H1 (cell line): ENCODE measurements at regions not wholly inside any gene's neighbourhood (a gene's known extent, or its start where the extent isn't known, plus 50 kb on each side); places are given as distances from the start of the nearest gene placed in this dataset.

Source experiments
- CBX5 ChIP-seq: fragments of 300-800, 300-1000 bp; sonication (generic); IDR thresholded peaks from 2 replicates; pipeline ENCODE4 v1.7.1; 2016; ENCODE audit warnings: antibody characterized with exemption, low read length, low read depth
- CHD7 ChIP-seq: fragments of 300-600 bp; sonication (generic); IDR thresholded peaks from 2 replicates; pipeline ENCODE4 v1.7.1; 2012; ENCODE audit warnings: low read length, moderate library complexity, mild to moderate bottlenecking, inconsistent platforms; ENCODE audit not compliant: insufficient replicate concordance
- EP300 ChIP-seq, 2 experiments: IDR thresholded peaks; 1 replicate in 1 of 2; 2 replicates in 1 of 2; pipeline ENCODE4 v1.6.1; 2011 to 2012; ENCODE audit warnings: low read depth in 2 of 2, low read length in 2 of 2, mild to moderate bottlenecking in 2 of 2, borderline replicate concordance in 1 of 2, inconsistent platforms in 1 of 2, moderate library complexity in 1 of 2
- HDAC2 ChIP-seq, 2 experiments: fragments of 300-600 bp in 1 of 2; sonication (generic) in 1 of 2; IDR thresholded peaks; 2 replicates each; pipeline ENCODE4 v1.6.1; 2011 to 2012; ENCODE audit warnings: low read depth in 2 of 2, low read length in 2 of 2, mild to moderate bottlenecking in 2 of 2, moderate library complexity in 2 of 2, borderline replicate concordance in 1 of 2, inconsistent platforms in 1 of 2
- JUND ChIP-seq: IDR thresholded peaks from 2 replicates; pipeline ENCODE4 v1.6.1; 2011; ENCODE audit warnings: mild to moderate bottlenecking, improper control_type of control experiment, low read length
- PHF8 ChIP-seq: fragments of 200-600 bp; sonication (generic); conservative IDR thresholded peaks from 2 replicates; pipeline ENCODE4 v1.7.1; 2012; ENCODE audit warnings: low read depth, mild to moderate bottlenecking, inconsistent platforms, low read length, moderate library complexity
- SAP30 ChIP-seq: fragments of 300-600 bp; sonication (generic); IDR thresholded peaks from 2 replicates; pipeline ENCODE4 v1.7.1; 2012; ENCODE audit warnings: low read length, moderate library complexity, mild to moderate bottlenecking, inconsistent platforms; ENCODE audit not compliant: insufficient read depth, insufficient replicate concordance

DNA sequence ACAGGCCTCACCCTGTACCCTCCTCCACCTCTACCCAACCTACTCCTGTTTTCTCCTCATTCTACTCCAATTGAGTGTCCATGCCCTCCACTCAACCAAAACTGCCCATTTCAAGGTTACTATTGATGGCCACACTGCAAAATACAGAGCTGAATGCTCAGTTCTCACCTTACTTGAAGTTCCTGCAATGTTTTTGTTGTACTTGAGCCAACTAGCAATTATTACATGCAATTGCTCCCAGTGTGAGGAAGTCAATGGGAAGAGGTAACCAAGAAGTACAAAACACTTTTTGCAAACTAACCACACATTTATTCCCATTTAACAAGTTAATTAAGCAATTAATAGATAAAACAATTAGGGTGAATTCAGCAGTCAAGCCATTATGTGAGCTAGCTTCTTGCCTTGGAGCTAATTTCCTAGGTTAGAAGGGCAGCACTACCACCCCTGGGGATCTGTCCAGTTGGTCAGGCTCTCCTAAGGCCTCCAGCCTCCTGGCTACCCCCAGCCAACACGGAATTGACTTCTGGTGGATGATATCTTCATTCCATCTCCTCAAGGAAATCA, 52.4 kb upstream of the GGTLC1 start (continued):
- no peak for TF ChIP-seq CHD7
- no peak for TF ChIP-seq JUND
- no peak for TF ChIP-seq EP300 (IDR thresholded peaks at IDR 0.05; ENCODE audit: borderline replicate concordance in 1 of 2, low read depth in 2 of 2, low read length in 2 of 2)
- TF ChIP-seq HDAC2 (IDR thresholded peaks at IDR 0.05; ENCODE audit: borderline replicate concordance in 1 of 2, low read depth in 2 of 2, low read length in 2 of 2) = no peak
- TF ChIP-seq SAP30 = no peak
- no peak for TF ChIP-seq CBX5
- TF ChIP-seq PHF8 = no peak
- TF ChIP-seq, all 59 proteins: peak for 0
